VCaP (cell line): ENCODE measurements at regions not wholly inside any gene's neighbourhood (a gene's known extent, or its start where the extent isn't known, plus 50 kb on each side); places are given as distances from the start of the nearest gene placed in this dataset.

ENCODE experiments used
- H3K27ac ChIP-seq: fragments of 450-650 bp; 2 replicates; pipeline ENCODE4 v1.5.1; 2017
- CTCF ChIP-seq: fragments of 450-650 bp; conservative IDR thresholded peaks from 2 replicates; pipeline ENCODE4 v1.5.1; 2017; ENCODE audit warnings: mild to moderate bottlenecking, moderate library complexity

DNA sequence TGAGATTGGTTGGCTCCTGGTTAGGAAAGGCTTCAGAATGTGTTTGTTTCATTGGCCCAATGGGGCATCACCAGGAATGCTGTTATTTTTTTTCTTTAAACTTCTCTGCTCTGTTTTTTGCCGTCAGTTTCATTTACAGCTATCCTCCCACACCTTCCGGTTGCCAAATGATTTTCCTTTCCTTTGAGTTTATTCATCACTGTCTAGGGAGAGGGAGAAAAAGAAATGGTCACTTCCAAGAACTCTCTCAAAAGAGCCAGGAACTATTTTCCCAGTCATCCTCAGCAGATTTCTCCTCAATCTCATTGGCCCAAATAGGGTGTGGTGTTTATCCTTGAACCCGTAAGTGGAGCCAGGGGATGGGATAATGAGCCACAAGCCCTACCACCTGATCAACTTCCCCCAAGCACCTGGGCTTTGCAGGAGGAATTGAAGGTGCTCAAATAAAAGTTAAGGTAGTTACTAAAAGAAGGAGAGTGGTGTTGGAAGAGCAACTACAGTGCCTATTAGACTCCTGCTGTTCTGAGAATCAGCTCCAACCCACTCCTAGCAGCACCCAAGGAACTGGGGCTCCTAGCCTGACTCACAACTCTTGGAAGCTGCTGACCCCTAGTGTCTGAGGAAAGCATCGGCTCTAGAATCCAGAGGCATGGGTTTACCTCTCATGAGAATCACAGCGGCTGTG, 183.8 kb upstream of the IL12A start:
- no peak overlapping the region for H3K27ac ChIP-seq
- peak; percentile 90 for TF ChIP-seq CTCF

GRCh38 chr3:159805411-159805772, 183.2 kb upstream of the IL12A start:
- peak; percentile 56 for TF ChIP-seq CTCF

DNA sequence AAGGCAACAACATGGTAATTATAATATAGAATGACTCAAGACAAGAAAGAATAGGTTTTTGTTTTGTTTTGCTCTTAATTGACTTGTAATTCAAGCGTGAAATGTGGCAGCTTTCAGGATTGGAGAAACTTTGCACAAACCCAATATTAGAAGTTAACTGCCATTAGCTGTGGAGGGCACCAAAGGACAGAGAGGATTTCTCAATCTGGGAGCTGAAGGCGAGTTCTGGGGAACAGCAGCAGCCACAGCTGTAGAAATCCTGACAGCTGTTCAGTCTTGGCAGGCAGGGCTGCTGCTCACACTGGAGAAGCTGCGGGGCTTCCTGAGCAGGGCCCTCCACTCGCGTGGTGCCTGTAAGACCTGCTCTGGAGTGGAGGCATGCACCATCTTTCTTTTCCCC, 182.2 kb upstream of the IL12A start:
- H3K27ac ChIP-seq, result no peak overlapping the region
- no peak for TF ChIP-seq CTCF

More at GRCh38 chr3:159805411-159805772, 183.2 kb upstream of the IL12A start:
- no peak overlapping the region for H3K27ac ChIP-seq

DNA sequence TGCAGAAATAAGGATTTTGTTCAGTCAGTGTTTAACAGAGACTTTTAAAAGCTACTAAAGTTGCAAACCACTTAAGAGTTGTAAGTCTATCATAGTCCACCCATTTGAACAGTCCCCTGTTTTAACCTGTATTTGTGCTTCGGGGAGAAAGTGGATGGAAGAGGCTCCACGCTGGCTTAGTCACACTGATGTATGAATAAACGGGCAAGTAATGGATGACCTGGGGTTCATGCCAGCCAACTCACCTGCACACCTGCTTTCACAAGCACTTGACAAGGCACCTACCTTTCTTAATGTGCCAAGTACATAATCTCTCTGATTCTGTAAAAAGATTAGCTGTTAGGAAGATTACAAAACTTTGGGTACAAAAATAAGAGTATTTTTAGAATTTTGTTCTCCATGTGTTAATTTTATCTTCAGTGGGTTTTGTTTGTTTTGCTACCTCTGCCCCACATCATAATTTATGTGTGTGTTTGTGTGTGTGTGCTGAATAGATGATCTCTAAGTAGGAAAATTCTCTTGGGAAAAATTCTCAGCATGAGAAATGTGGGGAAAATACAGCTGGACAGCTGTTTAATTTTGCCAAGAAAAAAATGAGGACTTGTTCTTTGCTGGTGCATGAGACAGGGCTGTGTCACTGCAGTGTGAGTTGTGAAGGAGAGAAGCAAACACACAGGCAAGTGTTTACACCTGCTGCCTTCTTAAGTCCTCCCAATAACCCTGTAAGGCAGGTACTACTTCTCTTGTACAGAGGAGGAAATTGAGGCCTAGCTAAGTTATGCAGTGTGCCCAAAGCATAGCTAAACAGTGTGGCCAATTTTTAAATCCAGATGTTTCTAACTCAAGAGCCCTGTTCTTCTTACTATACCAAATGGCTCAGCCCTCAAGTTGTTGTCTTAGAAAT, 181.2 kb upstream of the IL12A start:
- H3K27ac ChIP-seq, result no peak overlapping the region
- no peak for TF ChIP-seq CTCF

DNA sequence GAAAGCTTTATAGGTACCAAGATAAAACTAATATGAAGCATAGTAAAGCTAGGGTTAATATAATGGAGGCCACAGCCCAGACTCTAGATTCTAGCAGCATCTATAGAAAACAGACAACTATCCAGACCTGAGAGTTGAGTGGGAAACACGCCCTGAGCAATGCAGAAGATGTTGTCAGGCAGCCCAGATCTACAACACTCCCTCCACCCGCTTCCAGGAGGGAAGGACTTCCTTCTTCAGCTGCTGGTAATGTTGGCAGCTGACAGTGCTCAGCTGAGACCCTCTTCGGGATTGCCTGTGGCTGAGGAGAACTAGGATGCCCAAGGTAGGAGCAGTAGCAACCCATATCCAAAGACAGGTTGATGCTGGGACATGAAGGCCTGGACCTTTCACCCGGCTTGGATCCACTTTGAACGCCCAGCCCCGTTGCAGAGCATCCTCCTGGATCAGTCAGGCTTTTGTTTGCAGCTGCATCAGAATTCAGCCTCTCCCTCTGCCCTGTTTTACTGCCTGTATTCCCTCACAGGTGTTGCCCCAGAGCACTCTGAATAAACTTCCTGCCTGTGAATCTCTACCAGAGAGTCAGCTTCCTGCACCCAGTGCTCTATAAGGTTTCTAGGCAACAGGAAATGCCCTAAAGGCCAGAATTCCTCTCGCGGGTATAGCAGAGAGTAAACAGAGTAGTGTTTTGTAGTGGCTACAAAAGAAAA, 174.7 kb upstream of the IL12A start:
- peak overlapping the region; percentile 82 for H3K27ac ChIP-seq
- no peak for TF ChIP-seq CTCF

DNA sequence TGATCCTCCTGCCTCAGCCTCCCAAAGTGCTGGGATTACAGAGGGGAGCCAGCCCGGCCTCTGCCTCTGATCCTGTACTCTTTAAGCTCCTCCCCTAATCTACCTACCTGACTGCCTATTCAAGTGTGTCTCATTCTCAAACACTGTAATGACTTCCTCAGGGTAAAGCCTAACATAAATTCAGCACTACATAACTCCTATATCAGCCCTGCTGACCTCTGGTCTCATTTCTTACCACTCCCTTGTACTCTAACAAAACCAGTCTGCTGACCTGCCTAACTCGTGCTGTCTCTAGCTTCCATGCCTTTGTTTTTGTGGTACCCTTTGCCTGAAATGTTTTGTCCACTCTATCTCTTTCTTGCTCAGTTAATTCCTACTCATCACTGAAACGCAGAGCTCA, 172.1 kb upstream of the IL12A start:
- TF ChIP-seq CTCF, result no peak
- H3K27ac ChIP-seq, result no peak overlapping the region

GRCh38 chr3:159817126-159817525, 171.5 kb upstream of the IL12A start:
- no peak overlapping the region for H3K27ac ChIP-seq
- TF ChIP-seq CTCF, result no peak
